ENCODE measurements at regions not wholly inside any gene's neighbourhood (a gene's known extent, or its start where the extent isn't known, plus 50 kb on each side); places are given as distances from the start of the nearest gene placed in this dataset.
A peak's percentile ranks its signal among the peaks of the same experiment; 100 is the strongest.

GRCh38 chr7:25322473-25322872, 94.2 kb upstream of the NPVF start:
- H3K4me3 ChIP-seq (ENCODE audit: low read depth, low read length): no peak overlapping the region
- TF ChIP-seq CTCF (conservative IDR thresholded peaks at IDR 0.05; ENCODE audit: low read depth, low read length): no peak
- no peak for DNase-seq (ENCODE audit: low read depth)

- TF ChIP-seq CTCF (conservative IDR thresholded peaks at IDR 0.05; ENCODE audit: low read depth, low read length): no peak
- no peak overlapping the region for H3K4me3 ChIP-seq (ENCODE audit: low read depth, low read length)
- no peak for DNase-seq (ENCODE audit: low read depth)
Measured at GRCh38 chr7:25325186-25325757, 97.0 kb upstream of the NPVF start.

- TF ChIP-seq CTCF (conservative IDR thresholded peaks at IDR 0.05; ENCODE audit: low read depth, low read length): no peak
- no peak for DNase-seq (ENCODE audit: low read depth)
- no peak overlapping the region for H3K4me3 ChIP-seq (ENCODE audit: low read depth, low read length)
Measured at GRCh38 chr7:25326501-25327156, 98.3 kb upstream of the NPVF start.

- H3K4me3 ChIP-seq (ENCODE audit: low read depth, low read length): no peak overlapping the region
- no peak for DNase-seq (ENCODE audit: low read depth)
- no peak for TF ChIP-seq CTCF (conservative IDR thresholded peaks at IDR 0.05; ENCODE audit: low read depth, low read length)
Measured at GRCh38 chr7:25329815-25330214, 101.5 kb upstream of the NPVF start.

GRCh38 chr7:25333296-25333928, 105.1 kb upstream of the NPVF start:
- H3K4me3 ChIP-seq (ENCODE audit: low read depth, low read length): no peak overlapping the region
- DNase-seq (ENCODE audit: low read depth): no peak
- no peak for TF ChIP-seq CTCF (conservative IDR thresholded peaks at IDR 0.05; ENCODE audit: low read depth, low read length)

- TF ChIP-seq CTCF (conservative IDR thresholded peaks at IDR 0.05; ENCODE audit: low read depth, low read length): no peak
- DNase-seq (ENCODE audit: low read depth): peak; percentile 1
- no peak overlapping the region for H3K4me3 ChIP-seq (ENCODE audit: low read depth, low read length)
Measured at GRCh38 chr7:25347360-25348066, 119.2 kb upstream of the NPVF start.

Measured in choroid plexus epithelial cell (primary cell).